ELR (cell line): ENCODE measurements at regions not wholly inside any gene's neighbourhood (a gene's known extent, or its start where the extent isn't known, plus 50 kb on each side); places are given as distances from the start of the nearest gene placed in this dataset.
"Not testable (repeated sequence)": the region's sequence is repeated elsewhere in the genome, so short reads cannot be mapped to it uniquely, and the experiment has no call there.

Source experiments
- DNase-seq: peaks from one replicate; pipeline ENCODE4 v3.0.0-alpha.2; 2015; ENCODE audit warnings: low read depth

DNA sequence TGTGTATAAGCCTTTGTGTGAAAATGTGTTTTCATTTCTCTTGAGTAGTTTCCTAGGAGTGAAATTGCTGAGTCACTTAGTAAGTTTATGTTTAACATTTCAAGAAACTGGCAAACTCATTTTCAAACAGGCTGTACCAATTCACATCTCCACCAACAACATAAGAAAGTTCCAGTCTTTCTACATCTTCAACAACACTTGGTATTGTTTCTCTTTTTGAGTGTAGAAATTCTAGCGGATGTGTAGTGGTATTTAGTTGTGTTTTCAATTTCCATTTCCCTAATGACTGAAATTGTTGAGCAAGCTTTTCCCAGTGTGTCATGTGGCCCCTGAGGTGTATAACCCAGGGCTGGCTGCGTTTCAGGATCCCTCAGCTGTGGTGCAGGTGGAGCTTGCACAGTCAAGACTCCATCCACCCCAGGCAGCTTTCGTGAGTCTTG, 258.5 kb downstream of the PDCD6IP start:
- DNase-seq = no peak

GRCh38 chr3:34060995-34061394, 262.6 kb downstream of the PDCD6IP start:
- DNase-seq = not testable (repeated sequence)

- no peak for DNase-seq
Observed at GRCh38 chr3:34065901-34066300, 267.5 kb downstream of the PDCD6IP start.

- no peak for DNase-seq
Observed at GRCh38 chr3:34066328-34066727, 267.9 kb downstream of the PDCD6IP start.

- no peak for DNase-seq
Observed at GRCh38 chr3:34066999-34067398, 268.6 kb downstream of the PDCD6IP start.

GRCh38 chr3:34067536-34068051, 269.2 kb downstream of the PDCD6IP start:
- DNase-seq = no peak

GRCh38 chr3:34068505-34068904, 270.1 kb downstream of the PDCD6IP start:
- DNase-seq = no peak

DNA sequence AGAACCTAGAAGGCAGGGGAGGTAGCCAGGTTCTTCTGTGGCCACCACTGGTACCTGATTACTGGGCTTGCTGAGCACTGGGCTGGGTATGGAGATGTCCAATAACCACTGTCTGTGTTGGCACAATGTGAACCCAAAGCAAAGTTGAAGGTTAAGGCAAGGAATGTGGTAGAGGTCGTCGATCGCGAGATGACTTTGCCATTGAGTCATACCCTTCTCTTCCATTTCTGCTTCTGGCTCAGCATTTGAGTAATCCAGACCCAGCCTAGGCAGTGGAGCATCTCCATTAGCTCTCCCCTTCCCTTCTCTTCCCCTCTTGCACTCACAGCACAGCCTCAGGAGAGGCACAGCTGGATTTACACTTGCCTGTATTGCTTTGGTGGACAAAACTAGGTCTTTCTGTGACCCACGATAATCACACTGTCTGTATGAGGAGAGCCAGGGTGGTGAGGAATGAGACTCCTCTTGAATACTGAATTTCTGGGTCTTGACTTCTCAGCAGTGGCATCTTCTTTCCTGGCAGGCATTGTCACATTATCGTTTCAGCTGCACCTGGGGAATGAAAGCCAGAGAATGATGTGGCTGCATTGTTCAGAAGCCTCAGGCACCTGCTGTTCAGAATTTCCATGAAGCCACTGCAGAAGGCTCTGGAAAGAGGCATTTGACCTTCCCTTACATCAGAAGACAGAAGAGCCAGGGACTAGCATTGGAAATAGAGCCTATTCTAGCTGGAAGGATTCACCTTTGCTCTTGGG, 272.6 kb downstream of the PDCD6IP start:
- no peak for DNase-seq

GRCh38 chr3:34072297-34072696, 273.9 kb downstream of the PDCD6IP start:
- DNase-seq = no peak

DNA sequence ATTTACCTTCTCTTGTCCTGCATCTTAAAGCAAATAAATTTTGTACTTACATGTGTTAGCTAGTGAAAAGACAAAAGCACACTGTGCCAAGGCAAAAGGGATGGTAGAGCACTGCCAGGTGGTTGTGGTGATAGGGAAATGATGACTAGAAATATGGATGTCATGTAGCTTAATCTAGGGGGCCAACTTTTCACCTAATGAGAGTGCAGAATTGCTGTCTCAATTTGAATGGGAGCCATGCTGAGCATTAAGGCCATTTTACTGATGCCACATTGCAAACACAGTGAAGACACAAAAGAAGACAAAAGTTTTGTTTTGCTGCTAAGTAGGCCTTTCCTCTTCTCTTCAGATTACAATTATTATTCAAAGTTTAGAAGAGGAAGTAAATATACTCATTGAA, 274.7 kb downstream of the PDCD6IP start:
- DNase-seq = no peak

DNA sequence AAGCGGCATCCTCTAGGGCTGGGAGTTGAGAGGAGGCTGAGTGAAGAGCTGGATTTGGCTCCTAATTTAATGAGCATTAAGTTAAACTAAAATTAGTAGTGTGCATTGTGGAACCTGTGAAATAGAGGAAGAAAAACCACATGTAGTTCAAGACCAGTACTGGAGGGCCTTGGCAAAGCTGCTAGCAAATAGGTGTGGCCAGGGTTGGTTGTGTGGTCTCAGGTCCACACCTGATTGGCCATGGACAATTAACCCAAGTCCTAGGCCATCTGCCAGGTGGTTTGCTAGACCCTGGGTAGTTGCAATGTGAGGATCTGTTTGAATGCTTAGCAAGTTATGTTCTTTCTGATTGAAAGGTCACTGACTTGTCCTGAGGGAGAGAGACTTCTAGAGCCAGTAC, 275.5 kb downstream of the PDCD6IP start:
- no peak for DNase-seq

- no peak for DNase-seq
Observed at GRCh38 chr3:34075975-34076374, 277.5 kb downstream of the PDCD6IP start.

DNA sequence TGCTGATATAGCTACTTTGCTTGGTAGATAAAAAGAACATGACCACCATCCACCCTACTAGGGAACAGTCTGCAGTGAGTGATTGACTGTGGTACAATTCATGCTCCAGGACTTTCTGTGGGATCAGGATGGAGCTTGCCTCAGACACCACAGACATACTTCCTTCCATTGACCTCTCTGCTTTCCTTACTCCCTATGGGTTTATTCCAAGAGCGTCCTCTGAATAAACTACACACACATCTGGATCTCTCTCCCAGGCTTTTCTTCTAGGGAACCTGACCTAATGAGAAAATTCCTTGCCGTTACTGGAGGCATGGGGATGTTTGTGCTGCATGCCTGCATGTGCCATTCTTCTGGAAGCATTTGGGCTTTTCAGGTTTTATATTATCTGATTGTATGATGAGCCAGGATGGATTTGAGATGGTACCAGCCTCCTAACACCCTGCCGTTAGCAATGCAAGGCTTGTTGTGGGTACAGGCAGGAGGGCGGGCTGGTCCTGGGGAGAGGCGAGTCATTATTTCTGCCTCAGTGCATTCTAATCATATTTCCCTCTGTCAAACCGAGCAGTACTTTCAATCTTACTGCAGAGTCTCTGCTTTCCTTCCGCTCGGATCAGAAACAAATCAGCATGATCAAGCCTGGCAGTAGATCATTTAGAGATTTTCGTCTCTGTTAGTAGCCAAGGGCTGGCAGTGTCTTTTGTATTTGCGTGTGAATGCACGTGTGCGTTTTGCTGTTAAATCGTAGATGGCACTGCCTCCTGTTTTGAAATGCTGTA, 279.2 kb downstream of the PDCD6IP start:
- no peak for DNase-seq

DNA sequence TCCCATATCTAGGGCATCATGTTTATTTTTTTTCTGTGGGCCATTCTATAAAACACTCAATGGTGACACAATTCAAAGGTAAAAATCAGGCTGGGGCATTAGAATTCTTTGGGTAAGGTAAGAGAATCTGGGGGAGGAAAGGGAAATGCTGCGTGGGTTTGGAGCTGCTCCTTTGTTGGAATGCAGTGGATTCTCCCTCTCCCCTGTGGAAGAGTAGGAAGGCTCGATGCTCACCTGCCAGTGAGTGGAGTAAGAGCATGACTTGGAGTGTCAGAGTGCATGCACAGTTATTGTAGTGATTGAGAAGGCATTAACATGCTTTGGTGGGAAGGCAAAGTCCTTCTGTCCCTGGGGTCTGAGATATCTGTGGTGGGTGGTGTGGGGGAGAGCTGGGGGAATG, 280.0 kb downstream of the PDCD6IP start:
- no peak for DNase-seq

- DNase-seq = not testable (repeated sequence)
Observed at GRCh38 chr3:34079849-34080248, 281.4 kb downstream of the PDCD6IP start.

GRCh38 chr3:34090379-34090778, 291.9 kb downstream of the PDCD6IP start:
- not testable (repeated sequence) for DNase-seq

DNA sequence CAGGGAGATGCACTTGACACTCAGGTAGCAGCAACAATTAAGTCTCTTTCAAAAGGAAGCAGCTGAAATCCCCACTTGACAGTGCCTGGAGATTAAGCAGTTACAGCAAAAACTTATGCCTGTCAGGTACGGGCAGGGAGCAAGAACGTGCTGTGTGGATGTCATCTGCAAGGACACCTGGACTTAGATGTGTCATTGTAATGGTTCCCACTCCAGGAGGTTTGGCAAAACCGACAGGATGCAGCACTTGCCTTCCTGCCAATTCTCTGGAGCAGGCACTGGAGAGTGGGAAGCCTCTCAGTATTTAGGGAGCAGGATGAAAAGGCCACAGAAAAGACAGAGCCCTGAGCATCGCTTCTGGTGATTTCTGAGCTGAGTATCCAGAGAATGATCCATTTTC, 292.4 kb downstream of the PDCD6IP start:
- DNase-seq = no peak

GRCh38 chr3:34094280-34094679, 295.9 kb downstream of the PDCD6IP start:
- not testable (repeated sequence) for DNase-seq

GRCh38 chr3:34102288-34102687, 303.9 kb downstream of the PDCD6IP start:
- DNase-seq = no peak

- DNase-seq = no peak
Observed at GRCh38 chr3:34106379-34106778, 307.9 kb downstream of the PDCD6IP start.

DNA sequence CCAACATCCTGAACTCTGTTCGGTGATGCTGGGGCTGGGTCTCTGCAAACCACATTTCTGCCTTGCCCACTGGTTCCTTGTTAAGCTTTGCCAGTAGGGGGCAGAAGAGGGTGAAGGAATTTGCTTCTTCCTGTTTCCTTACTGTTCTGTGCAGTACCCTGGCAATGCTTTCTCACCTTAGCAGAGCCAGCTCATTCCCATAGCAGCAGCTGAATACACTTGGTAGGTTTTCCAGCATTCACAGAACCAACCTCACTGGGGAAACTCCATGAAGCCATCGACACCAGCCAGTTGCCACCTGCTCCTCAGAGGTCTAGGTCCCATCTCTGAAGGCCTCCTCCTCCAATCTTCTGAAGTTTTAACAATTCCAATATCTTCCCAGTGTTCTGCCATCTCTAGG, 308.4 kb downstream of the PDCD6IP start:
- peak; percentile 6 for DNase-seq

DNA sequence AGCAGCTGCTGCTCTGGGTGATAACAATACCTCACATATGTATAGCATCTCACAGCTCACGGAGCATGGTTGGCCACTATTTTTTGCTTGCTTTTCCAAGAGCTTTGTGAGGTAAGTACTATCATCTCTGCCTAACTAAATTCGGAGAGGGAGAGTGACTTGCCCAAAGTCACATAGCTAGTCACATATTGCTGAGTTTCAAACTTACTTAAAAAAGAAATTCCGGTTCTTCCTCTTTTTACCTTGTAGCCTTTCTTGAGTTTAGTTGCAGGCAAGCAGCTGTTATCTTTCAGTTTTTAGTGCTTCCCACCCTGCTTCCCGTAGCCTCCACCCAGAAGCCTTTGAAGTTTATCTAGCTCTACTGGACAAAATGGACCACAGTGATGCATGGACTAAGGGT, 309.2 kb downstream of the PDCD6IP start:
- no peak for DNase-seq

DNA sequence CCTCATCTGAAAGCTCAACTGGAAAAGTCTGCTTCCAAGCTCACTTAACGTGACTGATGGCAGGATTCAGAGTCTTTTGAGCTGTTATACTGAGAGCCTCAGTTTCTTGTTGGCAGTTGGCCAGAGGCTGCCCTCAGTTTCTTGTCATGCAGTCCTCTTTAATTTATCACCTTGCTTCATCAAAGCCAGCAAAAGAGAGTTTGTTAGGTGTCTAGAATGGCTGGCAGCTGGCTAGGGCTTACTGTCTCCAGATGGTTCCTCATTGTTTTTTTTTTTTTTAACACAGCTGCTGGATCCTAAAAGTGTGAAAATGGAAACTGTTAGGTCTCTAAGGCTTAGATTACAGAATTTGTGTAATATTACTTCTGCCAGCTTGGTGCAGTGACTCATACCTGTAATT, 310.6 kb downstream of the PDCD6IP start:
- no peak for DNase-seq
